ENCODE measurements at regions not wholly inside any gene's neighbourhood (a gene's known extent, or its start where the extent isn't known, plus 50 kb on each side); places are given as distances from the start of the nearest gene placed in this dataset.

DNA sequence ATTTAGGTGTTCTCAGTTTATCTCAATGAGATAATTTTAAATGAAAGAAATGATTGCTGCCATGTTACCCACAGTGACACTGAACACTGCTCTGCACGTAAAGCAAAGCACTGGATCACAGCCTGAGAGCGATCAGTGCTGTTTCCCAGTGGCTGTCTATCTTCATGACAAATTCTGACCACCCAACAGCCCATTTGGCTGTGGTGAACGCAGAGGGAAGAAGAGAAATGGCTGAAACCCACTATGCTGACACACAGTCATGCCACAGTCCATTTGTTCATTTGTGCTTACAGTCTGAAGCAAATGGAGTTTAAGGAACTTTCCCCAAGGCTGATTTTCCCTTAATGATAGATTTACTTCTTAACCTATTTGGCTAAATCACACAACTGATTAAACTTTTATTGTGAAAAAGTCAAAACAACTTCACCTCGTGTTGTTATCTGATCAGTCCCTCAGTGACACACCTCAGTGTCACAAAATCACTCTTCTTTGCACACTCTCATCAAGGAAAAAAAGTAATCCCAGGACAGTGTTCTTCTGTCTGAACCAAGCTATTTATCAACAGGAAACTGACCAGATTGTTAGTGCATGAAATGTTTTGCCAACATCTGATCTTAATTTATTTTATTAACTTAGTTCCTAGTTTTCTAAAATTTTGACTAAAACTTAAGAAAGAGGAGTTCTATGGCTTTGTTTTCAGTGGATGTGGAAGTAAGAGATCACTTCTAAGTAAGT, 225.1 kb downstream of the TBX18 start (continued):
- TF ChIP-seq ATF3 (IDR thresholded peaks at IDR 0.05; ENCODE audit: insufficient read depth, low read depth, low read length) (no peak), SP4 (IDR thresholded peaks at IDR 0.05; ENCODE audit: low read length) (no peak)

All from H1 (cell line).